Ishikawa (cell line): ENCODE measurements at regions not wholly inside any gene's neighbourhood (a gene's known extent, or its start where the extent isn't known, plus 50 kb on each side); places are given as distances from the start of the nearest gene placed in this dataset.

Source experiments
- CEBPB ChIP-seq: IDR thresholded peaks from 2 replicates; pipeline ENCODE4 v1.6.1; 2012
- CREB1 ChIP-seq: IDR thresholded peaks from 2 replicates; pipeline ENCODE4 v1.6.1; 2012; ENCODE audit warnings: low read depth
- EGR1 ChIP-seq: IDR thresholded peaks from 2 replicates; pipeline ENCODE4 v1.6.1; 2012
- EP300 ChIP-seq: IDR thresholded peaks from 2 replicates; pipeline ENCODE4 v1.6.1; 2012; ENCODE audit warnings: borderline replicate concordance
- FOXM1 ChIP-seq: IDR thresholded peaks from 2 replicates; pipeline ENCODE4 v1.6.1; 2012; ENCODE audit warnings: low read depth, borderline replicate concordance
- NFIC ChIP-seq: IDR thresholded peaks from 2 replicates; pipeline ENCODE4 v1.6.1; 2012
- RAD21 ChIP-seq: IDR thresholded peaks from 2 replicates; pipeline ENCODE4 v1.6.1; 2012; ENCODE audit warnings: low read depth
- TAF1 ChIP-seq: IDR thresholded peaks from 2 replicates; pipeline ENCODE4 v1.6.1; 2012; ENCODE audit warnings: low read depth, mild to moderate bottlenecking
- TCF12 ChIP-seq: IDR thresholded peaks from 2 replicates; pipeline ENCODE4 v1.6.1; 2012; ENCODE audit warnings: low read depth
- TEAD4 ChIP-seq: IDR thresholded peaks from 2 replicates; pipeline ENCODE4 v1.6.1; 2012
- YY1 ChIP-seq: IDR thresholded peaks from 2 replicates; pipeline ENCODE4 v1.6.1; 2012; ENCODE audit warnings: low read depth
- ZBTB7A ChIP-seq: IDR thresholded peaks from 2 replicates; pipeline ENCODE4 v1.6.1; 2012; ENCODE audit warnings: low read depth
- TF ChIP-seq, protein P1 (sequence below): IDR thresholded peaks from 2 replicates; pipeline ENCODE4 v1.6.1; 2012
- TF ChIP-seq, protein P2 (sequence below): IDR thresholded peaks from 2 replicates; pipeline ENCODE4 v1.6.1; 2012; ENCODE audit warnings: low read depth, mild to moderate bottlenecking
- TF ChIP-seq, protein P3 (sequence below): IDR thresholded peaks from 2 replicates; pipeline ENCODE4 v1.6.1; 2012

DNA sequence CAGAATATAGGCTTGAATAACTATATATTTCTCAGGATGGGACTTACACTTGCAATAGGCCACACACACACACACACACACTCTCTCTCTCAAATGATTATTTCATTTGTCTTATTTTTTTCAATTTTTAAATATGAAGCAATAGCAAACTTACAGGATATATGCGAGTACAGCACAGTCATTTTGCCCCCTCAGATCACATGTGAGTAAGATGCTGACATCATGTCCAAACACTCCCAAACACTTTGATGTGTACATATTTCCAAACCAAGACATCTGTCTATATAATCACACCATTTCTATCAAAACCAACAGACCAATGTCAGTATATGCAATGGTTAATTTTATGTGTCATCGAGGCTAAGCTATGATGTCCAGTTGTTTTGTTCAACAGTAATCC lies 1535.9 kb upstream of the FLRT2 start:
- TF ChIP-seq CREB1 (no peak), ZBTB7A (no peak), TEAD4 (no peak), FOXM1 (no peak), EP300 (no peak), TCF12 (no peak), NFIC (no peak), YY1 (no peak), EGR1 (no peak), RAD21 (no peak), CEBPB (no peak), TAF1 (no peak)
- TF ChIP-seq, protein P1, sequence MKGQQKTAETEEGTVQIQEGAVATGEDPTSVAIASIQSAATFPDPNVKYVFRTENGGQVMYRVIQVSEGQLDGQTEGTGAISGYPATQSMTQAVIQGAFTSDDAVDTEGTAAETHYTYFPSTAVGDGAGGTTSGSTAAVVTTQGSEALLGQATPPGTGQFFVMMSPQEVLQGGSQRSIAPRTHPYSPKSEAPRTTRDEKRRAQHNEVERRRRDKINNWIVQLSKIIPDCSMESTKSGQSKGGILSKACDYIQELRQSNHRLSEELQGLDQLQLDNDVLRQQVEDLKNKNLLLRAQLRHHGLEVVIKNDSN: no peak
- TF ChIP-seq, protein P2, sequence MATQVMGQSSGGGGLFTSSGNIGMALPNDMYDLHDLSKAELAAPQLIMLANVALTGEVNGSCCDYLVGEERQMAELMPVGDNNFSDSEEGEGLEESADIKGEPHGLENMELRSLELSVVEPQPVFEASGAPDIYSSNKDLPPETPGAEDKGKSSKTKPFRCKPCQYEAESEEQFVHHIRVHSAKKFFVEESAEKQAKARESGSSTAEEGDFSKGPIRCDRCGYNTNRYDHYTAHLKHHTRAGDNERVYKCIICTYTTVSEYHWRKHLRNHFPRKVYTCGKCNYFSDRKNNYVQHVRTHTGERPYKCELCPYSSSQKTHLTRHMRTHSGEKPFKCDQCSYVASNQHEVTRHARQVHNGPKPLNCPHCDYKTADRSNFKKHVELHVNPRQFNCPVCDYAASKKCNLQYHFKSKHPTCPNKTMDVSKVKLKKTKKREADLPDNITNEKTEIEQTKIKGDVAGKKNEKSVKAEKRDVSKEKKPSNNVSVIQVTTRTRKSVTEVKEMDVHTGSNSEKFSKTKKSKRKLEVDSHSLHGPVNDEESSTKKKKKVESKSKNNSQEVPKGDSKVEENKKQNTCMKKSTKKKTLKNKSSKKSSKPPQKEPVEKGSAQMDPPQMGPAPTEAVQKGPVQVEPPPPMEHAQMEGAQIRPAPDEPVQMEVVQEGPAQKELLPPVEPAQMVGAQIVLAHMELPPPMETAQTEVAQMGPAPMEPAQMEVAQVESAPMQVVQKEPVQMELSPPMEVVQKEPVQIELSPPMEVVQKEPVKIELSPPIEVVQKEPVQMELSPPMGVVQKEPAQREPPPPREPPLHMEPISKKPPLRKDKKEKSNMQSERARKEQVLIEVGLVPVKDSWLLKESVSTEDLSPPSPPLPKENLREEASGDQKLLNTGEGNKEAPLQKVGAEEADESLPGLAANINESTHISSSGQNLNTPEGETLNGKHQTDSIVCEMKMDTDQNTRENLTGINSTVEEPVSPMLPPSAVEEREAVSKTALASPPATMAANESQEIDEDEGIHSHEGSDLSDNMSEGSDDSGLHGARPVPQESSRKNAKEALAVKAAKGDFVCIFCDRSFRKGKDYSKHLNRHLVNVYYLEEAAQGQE: no peak
- TF ChIP-seq, protein P3, sequence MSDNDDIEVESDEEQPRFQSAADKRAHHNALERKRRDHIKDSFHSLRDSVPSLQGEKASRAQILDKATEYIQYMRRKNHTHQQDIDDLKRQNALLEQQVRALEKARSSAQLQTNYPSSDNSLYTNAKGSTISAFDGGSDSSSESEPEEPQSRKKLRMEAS: no peak

DNA sequence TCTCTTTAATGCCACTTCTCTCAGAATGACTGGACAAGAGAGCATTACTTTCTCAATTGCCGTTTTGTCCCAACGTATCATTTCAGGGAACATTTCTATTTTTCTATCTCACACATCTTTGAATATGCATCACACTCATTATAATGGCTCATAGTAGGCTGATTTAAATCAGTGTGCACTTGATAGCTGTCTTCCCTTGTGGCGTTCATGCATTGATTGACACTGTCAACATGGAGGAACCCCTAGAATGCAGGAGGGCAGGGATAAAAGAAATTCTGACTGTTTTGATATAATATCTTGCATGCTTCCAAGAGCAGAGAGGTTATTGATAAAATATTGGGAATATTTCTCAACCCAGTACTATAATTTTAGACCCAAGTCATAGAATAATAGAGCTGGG lies 1528.9 kb upstream of the FLRT2 start:
- TF ChIP-seq YY1 (no peak), FOXM1 (no peak), EP300 (no peak), TAF1 (no peak), EGR1 (no peak), ZBTB7A (no peak), CREB1 (no peak), NFIC (no peak), TEAD4 (no peak)
- TF ChIP-seq, protein P3: no peak
- TF ChIP-seq, protein P1: no peak

DNA sequence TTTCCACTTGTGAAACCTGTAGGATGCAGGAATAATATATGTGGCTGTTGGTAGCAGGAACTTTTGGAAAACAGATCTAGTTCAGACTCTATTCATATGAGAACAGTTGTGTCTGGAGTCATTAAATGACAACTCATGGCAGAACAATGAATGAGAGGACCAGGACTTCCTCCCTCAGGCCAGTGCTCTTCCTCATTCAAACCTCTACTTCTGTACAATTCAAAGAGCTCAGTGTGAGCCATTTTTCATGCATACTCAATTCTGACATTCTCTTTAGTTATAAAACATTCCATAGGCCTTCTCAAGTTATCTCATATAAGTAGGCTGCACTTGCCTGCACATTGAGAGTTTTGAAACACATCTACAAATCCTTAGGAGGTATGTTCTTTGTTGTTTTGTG lies 1526.6 kb upstream of the FLRT2 start:
- TF ChIP-seq ZBTB7A: no peak
- no peak for TF ChIP-seq EGR1
- TF ChIP-seq, protein P1: no peak
- TF ChIP-seq TAF1: no peak
- TF ChIP-seq RAD21: no peak
- no peak for TF ChIP-seq YY1
- TF ChIP-seq, protein P2: no peak
- TF ChIP-seq NFIC: no peak
- TF ChIP-seq, protein P3: no peak
- no peak for TF ChIP-seq TCF12
- no peak for TF ChIP-seq CEBPB
- TF ChIP-seq EP300: no peak
- TF ChIP-seq TEAD4: no peak
- TF ChIP-seq FOXM1: no peak
- no peak for TF ChIP-seq CREB1

DNA sequence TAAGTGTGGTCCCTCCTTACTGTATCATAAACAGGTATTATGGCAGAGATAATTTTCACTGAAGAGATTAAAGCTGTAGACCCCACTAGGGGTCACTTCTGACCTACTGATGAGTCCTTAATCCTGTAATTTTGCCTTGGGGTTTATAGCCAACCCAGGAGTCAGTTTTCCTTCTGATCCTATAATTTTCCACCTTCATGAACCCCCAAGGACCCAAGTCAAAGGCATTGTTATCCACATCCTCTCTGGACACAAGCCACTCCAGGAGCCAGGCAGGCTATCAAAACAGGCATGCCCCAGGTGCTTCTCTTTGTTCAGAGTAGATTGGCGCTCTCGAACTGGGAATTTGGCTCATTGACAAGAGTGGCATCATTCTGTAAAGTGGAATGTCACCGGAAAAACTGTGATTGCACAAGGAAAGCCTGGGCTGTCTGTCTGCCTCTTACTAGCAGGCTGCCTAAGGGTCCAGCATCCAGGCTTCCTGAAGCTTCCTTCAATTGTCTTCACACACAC lies 1523.2 kb upstream of the FLRT2 start:
- TF ChIP-seq RAD21 (no peak), TAF1 (no peak), TCF12 (no peak), NFIC (no peak), EGR1 (no peak), CEBPB (no peak), EP300 (no peak), ZBTB7A (no peak), YY1 (no peak)
- TF ChIP-seq, protein P1: no peak
- TF ChIP-seq, protein P3: no peak
- TF ChIP-seq, protein P2: no peak
